ENCODE measurements at regions not wholly inside any gene's neighbourhood (a gene's known extent, or its start where the extent isn't known, plus 50 kb on each side); places are given as distances from the start of the nearest gene placed in this dataset.

- no peak overlapping the region for H3K4me3 ChIP-seq
- no peaks in the 10 kb centered on the region for H3K9me3 ChIP-seq
- TF ChIP-seq POLR2A (IDR thresholded peaks at IDR 0.05) (no peak), CTCF (IDR thresholded peaks at IDR 0.05) (no peak), POLR2AphosphoS5 (IDR thresholded peaks at IDR 0.05) (no peak)
- no peaks in the 10 kb centered on the region for H3K36me3 ChIP-seq
- H3K4me1 ChIP-seq: no peaks in the 10 kb centered on the region
- peak overlapping the region; percentile 71 to 73 for H3K27ac ChIP-seq
- no peak for DNase-seq (ENCODE audit: low spot score in 2 of 2)
- no peaks in the 10 kb centered on the region for H3K27me3 ChIP-seq
- intact Hi-C loops (cut with DNase I; ENCODE audit: low total_unique reads): no loop called here
These were observed 53.1 kb upstream of the CTPS1 start for GRCh38 chr1:40926441-40926840.

GRCh38 chr1:40927781-40928180 lies 51.7 kb upstream of the CTPS1 start:
- intact Hi-C loops (cut with DNase I; ENCODE audit: low total_unique reads): no loop called here
- no peak for DNase-seq (ENCODE audit: low spot score in 2 of 2)
- Histone ChIP-seq H3K4me3 (no peak overlapping the region), H3K9me3 (no peaks in the 10 kb centered on the region), H3K4me1 (no peaks in the 10 kb centered on the region), H3K27ac (no peak overlapping the region), H3K36me3 (no peaks in the 10 kb centered on the region), H3K27me3 (no peaks in the 10 kb centered on the region)
- TF ChIP-seq POLR2AphosphoS5 (IDR thresholded peaks at IDR 0.05) (no peak), POLR2A (IDR thresholded peaks at IDR 0.05) (no peak), CTCF (IDR thresholded peaks at IDR 0.05) (no peak)

- Histone ChIP-seq H3K9me3 (no peaks in the 10 kb centered on the region), H3K4me1 (no peaks in the 10 kb centered on the region), H3K27me3 (no peaks in the 10 kb centered on the region), H3K4me3 (no peak overlapping the region), H3K36me3 (no peaks in the 10 kb centered on the region), H3K27ac (peak overlapping the region in 1 of 2 donors; percentile 14)
- intact Hi-C loops (cut with DNase I; ENCODE audit: low total_unique reads): no loop called here
- no peak for DNase-seq (ENCODE audit: low spot score in 2 of 2)
- TF ChIP-seq POLR2AphosphoS5 (IDR thresholded peaks at IDR 0.05) (no peak), POLR2A (IDR thresholded peaks at IDR 0.05) (no peak)
These were observed 50.8 kb upstream of the CTPS1 start for GRCh38 chr1:40928699-40929098.

GRCh38 chr1:40929155-40929554 lies 50.3 kb upstream of the CTPS1 start:
- no peaks in the 10 kb centered on the region for H3K4me1 ChIP-seq
- intact Hi-C loops (cut with DNase I; ENCODE audit: low total_unique reads): no loop called here
- no peak for TF ChIP-seq CTCF (IDR thresholded peaks at IDR 0.05)
- no peak for TF ChIP-seq POLR2A (IDR thresholded peaks at IDR 0.05)
- no peak for TF ChIP-seq POLR2AphosphoS5 (IDR thresholded peaks at IDR 0.05)
- peak overlapping the region in 1 of 2 donors; percentile 14 for H3K27ac ChIP-seq
- DNase-seq (ENCODE audit: low spot score in 2 of 2): no peak
- no peaks in the 10 kb centered on the region for H3K36me3 ChIP-seq
- no peaks in the 10 kb centered on the region for H3K9me3 ChIP-seq
- no peak overlapping the region for H3K4me3 ChIP-seq
- no peaks in the 10 kb centered on the region for H3K27me3 ChIP-seq

Data from breast epithelium (tissue), 4 donors.